M059J (cell line): ENCODE measurements at regions not wholly inside any gene's neighbourhood (a gene's known extent, or its start where the extent isn't known, plus 50 kb on each side); places are given as distances from the start of the nearest gene placed in this dataset.

Experiments
- DNase-seq: peaks from one replicate; pipeline ENCODE4 v3.0.0-alpha.2; 2012; ENCODE audit warnings: low read depth

GRCh38 chr5:4716781-4717180 is 423.3 kb upstream of the ADAMTS16 start:
- no peak for DNase-seq

GRCh38 chr5:4717446-4717845 is 422.7 kb upstream of the ADAMTS16 start:
- no peak for DNase-seq

GRCh38 chr5:4720831-4721230 is 419.3 kb upstream of the ADAMTS16 start:
- peak; percentile 71 for DNase-seq

- no peak for DNase-seq
These were observed 417.2 kb upstream of the ADAMTS16 start for GRCh38 chr5:4722886-4723285.

DNA sequence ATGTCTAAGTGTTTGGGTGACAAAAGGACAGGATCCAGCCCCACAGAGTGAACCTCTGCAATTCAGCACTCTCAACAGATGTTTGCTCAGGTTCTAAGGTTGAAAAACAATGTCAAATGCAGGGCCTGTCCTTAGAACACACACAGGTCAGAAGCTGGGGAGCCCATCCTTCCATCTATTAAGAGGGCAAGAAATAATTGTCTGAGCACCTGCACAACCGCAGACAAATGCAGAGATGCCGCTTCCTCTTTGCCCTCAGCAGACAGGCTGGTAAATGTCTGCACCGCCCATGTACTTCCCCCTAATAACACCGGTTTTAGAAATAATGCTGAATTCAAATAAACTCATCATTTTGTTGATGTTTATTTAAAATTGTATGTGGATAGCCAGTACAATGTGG is 414.5 kb upstream of the ADAMTS16 start:
- DNase-seq = no peak

GRCh38 chr5:4730279-4730678 is 409.9 kb upstream of the ADAMTS16 start:
- no peak for DNase-seq

- DNase-seq = no peak
These were observed 405.8 kb upstream of the ADAMTS16 start for GRCh38 chr5:4734348-4734747.

DNA sequence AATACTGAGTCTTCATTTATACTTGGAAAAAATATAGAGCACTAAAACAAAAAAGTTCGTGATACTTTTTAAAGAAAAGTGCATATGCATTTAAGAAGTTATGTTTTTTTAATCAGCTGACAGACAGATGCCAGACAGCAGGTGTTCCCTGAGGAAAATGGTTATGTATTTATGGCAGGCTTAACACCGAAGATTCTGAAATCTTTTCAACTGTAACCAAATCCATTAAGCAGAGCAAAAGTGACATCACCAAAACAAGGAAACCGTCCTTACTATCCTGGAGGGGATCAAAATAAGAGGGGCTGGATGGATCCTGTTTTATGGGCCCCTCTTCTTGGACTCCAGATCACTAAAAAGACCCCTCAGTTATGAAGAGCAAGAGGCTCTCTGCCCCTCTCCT is 404.9 kb upstream of the ADAMTS16 start:
- no peak for DNase-seq

DNA sequence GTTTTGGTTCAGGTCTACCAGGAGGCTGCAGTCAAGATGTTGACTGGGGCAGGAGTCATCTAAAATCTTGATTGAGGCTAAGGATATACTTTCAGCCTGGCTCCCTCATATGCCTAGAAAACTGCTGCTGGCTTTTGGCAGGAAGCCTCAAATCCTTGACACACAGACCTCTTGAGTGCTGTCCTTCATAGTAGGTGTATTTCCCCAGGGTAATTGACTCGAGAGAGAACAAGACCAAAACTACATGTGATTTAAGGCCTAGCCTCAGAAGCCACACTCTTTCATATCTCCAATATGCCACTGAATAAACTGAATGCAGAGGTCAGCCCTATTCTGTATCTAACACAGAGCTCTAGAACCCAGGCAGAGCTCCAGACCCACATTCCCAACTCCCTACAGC is 402.3 kb upstream of the ADAMTS16 start:
- DNase-seq = no peak

DNA sequence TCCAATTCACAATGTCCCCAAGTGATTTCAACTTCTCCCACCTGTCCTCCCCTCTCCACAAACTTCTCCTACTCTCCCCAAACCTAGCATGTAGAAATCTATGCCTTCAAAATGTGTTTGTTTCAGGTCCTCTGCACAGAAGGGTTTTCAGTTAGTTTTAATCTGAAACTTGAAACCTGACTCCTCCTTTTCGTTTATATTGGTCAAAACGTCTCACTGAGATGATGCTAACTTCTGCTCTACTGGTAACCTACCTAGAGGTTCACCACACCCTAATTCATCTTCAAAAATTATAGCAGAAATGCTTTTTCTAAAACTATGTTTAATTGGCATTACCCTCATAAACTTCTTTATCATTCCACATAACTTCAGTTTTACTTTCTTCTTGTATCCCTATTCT is 401.8 kb upstream of the ADAMTS16 start:
- DNase-seq = no peak

DNA sequence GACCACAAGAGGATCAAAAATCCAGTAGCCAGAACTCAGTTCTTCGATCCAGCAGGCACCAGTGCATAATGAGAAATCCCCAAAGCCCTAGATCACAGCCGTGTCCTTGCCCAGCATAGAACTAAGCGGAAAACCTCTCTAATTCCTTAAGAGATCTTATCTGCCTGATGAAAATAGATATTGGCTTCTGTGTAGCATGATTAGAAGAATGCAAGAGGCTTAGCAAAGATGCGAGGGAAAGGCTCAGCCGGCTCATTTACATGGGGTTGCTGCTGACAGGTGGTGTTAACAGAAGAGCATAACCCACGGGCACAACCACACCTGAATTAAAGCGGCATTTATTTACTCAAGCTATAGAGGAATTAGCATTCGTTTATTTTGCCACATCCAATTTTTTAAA is 400.0 kb upstream of the ADAMTS16 start:
- DNase-seq = no peak

DNA sequence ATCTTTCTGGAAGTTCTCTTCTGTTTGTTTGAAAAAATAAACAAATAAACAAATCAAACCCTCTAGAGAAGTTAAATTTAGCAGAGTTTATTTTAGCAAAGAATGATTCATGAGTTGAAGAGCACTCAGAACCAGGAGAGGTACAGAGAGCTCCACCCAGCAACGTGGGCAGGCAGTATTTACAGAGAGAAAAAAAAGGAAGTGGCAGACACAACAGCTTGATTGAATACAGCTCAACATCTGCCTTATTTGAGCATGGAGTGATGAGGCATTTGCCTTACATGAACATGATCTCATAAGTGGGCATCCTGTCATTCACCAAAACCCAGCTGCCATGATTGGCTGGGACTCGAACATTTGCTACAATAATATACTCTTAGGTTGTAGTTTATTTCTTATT is 381.6 kb upstream of the ADAMTS16 start:
- DNase-seq = no peak

DNA sequence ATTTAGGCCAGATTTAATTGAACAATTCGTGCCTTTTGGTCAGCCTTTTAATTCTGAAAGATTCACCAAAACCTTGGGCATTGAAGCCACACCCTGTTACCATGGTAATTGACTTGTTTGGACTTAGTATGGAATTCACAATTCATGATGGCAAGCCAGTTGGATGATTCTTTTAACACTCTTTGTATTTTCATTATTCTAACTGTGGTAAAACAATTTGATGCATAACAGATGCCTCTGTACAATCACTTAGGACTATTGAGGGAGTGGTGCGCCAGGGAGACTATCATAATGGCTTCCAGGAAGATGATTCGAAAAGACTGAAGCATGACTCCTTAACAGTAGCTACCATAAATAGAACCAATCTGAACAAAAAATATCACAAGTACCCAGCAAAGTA is 381.1 kb upstream of the ADAMTS16 start:
- DNase-seq = no peak

DNA sequence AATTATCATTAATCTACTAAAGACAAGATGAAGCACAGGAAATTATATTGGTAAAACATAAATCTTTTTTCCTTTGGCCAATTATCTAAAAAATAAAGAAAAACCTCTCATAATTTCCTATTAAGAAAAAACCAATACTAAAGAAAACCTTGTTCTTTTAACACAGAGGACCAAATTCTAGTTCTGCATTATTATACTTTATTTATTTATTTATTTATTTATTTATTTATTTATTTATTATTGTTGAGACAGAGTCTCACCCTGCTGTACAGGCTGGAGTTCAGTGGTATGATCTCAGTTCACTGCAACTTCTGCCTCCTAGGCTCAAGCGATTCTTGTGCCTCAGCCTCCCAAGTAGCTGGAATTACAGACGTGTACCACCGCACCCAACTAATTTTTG is 377.8 kb upstream of the ADAMTS16 start:
- DNase-seq = no peak

- DNase-seq = no peak
These were observed 374.7 kb upstream of the ADAMTS16 start for GRCh38 chr5:4765411-4765810.

GRCh38 chr5:4766101-4766500 is 374.0 kb upstream of the ADAMTS16 start:
- no peak for DNase-seq

DNA sequence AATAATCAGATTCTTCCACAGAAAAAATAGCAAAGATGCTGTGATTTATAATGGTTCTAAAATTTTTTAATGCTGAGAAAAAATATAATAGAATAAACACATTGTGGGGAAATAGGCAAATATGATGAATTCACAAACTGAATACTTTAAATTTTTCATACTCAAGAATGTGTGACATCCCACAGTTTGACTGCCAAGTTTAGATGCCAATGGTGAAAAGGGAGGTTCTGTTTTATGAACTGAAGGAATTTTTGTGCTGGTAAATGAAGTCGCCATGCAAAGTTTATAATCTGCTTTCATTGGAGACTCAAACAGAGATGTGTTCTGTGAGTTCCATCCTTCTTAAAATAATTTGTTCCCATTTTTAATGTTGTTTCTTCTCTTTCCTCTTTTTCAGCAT is 367.5 kb upstream of the ADAMTS16 start:
- no peak for DNase-seq

DNA sequence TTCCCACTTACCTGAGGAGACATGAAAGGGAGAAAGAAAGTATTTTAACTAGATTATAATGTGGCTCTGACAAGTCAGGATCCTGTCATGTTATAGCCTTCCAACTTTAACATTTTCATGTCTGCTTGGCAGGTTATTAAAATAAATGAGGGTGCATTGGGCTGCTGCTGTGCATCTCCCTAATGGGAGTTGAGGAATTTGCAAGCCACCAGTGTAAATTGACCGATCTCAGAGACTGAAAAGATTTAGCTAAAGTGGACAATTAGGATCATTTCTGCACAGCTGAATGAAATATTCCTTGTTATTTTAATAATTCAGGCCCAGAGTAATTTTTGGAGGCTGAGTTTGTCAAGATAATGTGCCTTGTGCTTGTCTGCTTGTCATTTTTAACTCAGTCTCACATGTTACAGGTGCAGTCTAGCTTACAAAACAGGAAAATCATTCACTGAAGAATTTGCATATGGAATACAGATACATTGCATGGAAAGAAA is 366.3 kb upstream of the ADAMTS16 start:
- no peak for DNase-seq

DNA sequence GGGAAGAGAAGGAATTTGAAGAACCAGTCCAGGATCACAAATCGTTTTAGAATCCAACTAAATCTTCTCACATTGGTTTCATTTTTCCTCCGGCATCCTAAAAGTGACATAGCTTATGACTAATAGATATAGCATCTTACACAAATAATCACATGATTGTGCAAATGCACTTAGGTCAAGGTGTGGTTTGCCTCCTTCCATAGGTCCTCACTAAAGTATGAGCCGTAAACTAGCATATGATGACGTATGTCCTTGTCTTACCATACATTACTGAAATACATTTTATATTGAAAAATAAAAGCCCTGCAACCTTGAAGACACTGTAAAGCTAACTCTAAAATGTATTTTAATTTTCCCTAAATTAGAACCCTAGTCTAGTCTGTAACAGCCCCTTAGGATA is 362.7 kb upstream of the ADAMTS16 start:
- DNase-seq = no peak

GRCh38 chr5:4780633-4781032 is 359.5 kb upstream of the ADAMTS16 start:
- DNase-seq = no peak

DNA sequence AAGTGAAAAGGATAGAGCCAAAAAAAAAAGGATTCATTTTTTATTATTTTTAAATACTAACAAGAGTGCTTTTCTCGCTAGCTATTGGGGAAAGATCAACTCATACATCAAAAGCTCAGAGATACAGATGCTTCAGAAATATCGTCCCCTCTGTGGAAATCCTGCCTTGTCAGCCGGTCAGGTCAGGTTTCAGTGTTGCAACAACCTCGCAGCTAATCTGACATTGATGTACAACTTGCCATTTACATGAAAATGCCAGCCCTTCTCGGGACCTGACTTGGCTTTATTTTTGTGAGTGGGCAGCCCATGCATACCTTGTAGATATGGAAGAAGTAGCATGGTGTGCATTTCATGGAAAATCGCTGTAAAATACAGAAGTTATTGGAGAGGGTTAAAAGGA is 358.8 kb upstream of the ADAMTS16 start:
- no peak for DNase-seq

DNA sequence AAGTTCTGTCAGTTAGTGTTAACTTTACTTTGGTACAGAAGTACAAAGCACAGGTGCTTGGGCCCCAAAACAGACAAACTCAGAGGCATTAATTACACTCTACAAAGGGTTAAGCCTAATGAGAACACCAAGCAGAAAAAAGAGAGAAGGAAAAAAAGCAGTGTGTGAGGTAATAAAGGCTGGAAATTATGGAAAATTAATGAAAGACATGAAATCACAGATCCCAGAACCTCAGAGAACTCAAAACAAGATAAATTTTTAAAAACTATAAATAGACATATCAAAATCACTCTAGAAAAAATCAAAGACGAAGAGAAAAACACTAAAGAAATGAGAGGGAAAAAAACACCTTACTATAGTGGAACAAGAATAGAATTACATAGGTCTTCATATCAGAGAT is 354.2 kb upstream of the ADAMTS16 start:
- DNase-seq = no peak

DNA sequence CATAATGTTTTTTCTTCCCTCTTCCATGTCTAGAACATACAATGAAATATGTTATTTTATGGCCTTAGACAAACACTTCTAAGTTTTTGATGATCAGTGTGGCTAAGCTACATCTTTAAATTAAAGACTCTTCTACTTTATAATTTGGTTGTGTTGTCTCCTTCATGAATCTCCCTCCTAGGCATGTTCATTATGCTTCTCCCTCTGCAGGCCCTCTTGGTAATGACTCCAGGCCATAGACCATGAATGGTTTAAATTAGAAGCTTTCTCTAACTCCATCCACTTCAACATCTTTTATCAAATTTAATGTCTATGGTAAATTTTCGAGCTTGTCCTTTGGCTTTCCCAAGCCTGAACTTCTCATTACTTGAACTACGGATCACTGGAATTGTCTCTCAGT is 342.7 kb upstream of the ADAMTS16 start:
- no peak for DNase-seq

GRCh38 chr5:4802044-4802443 is 338.1 kb upstream of the ADAMTS16 start:
- peak; percentile 44 for DNase-seq
